ENCODE measurements at regions not wholly inside any gene's neighbourhood (a gene's known extent, or its start where the extent isn't known, plus 50 kb on each side); places are given as distances from the start of the nearest gene placed in this dataset.

GRCh38 chr2:100627330-100628300, 64.8 kb downstream of the PDCL3 start:
- no peak for DNase-seq

GRCh38 chr2:100628506-100628905, 65.7 kb downstream of the PDCL3 start:
- DNase-seq: no peak

- no peak for DNase-seq
Measured at GRCh38 chr2:100629309-100629708, 66.5 kb downstream of the PDCL3 start.

GRCh38 chr2:100630473-100630977, 67.7 kb downstream of the PDCL3 start:
- no peak for DNase-seq

- no peak for DNase-seq
Measured at GRCh38 chr2:100632037-100632436, 69.2 kb downstream of the PDCL3 start.

GRCh38 chr2:100632759-100633158, 70.0 kb downstream of the PDCL3 start:
- no peak for DNase-seq

- no peak for DNase-seq
Measured at GRCh38 chr2:100639588-100640390, 77.0 kb downstream of the PDCL3 start.

- no peak for DNase-seq
Measured at GRCh38 chr2:100640431-100641124, 77.8 kb downstream of the PDCL3 start.

- no peak for DNase-seq
Measured at GRCh38 chr2:100641125-100641435, 78.3 kb downstream of the PDCL3 start.

GRCh38 chr2:100642425-100642824, 79.6 kb downstream of the PDCL3 start:
- no peak for DNase-seq

GRCh38 chr2:100643467-100643866, 80.7 kb downstream of the PDCL3 start:
- no peak for DNase-seq

- DNase-seq: no peak
Measured at GRCh38 chr2:100643906-100644501, 81.2 kb downstream of the PDCL3 start.

GRCh38 chr2:100645695-100646429, 83.1 kb downstream of the PDCL3 start:
- DNase-seq: no peak

GRCh38 chr2:100647709-100648108, 84.9 kb downstream of the PDCL3 start:
- DNase-seq: no peak

GRCh38 chr2:100650151-100650550, 87.4 kb downstream of the PDCL3 start:
- DNase-seq: no peak

GRCh38 chr2:100653449-100654035, 90.7 kb downstream of the PDCL3 start:
- no peak for DNase-seq

- DNase-seq: no peak
Measured at GRCh38 chr2:100654611-100655010, 91.8 kb downstream of the PDCL3 start.

GRCh38 chr2:100655446-100655845, 92.7 kb downstream of the PDCL3 start:
- DNase-seq: no peak

- no peak for DNase-seq
Measured at GRCh38 chr2:100655936-100656534, 93.2 kb downstream of the PDCL3 start.

GRCh38 chr2:100658017-100658416, 95.2 kb downstream of the PDCL3 start:
- DNase-seq: no peak
